Gastroesophageal sphincter (tissue), 3 donors: ENCODE measurements at regions not wholly inside any gene's neighbourhood (a gene's known extent, or its start where the extent isn't known, plus 50 kb on each side); places are given as distances from the start of the nearest gene placed in this dataset.

ENCODE experiments used
- POLR2A ChIP-seq, 2 donors: fragments of 450-650 bp; IDR thresholded peaks; one replicate each; pipeline ENCODE4 v1.6.1; 2017; ENCODE audit warnings: antibody characterized with exemption in 2 of 2, mild to moderate bottlenecking in 2 of 2, moderate library complexity in 1 of 2
- TF ChIP-seq, protein P1 (sequence below), 4 experiments: fragments of 200-600 bp in 2 of 4; fragments of 450-650 bp in 2 of 4; sonication (generic) in 1 of 4; IDR thresholded peaks; one replicate each; pipeline ENCODE4 v1.5.1; 2017 to 2019; ENCODE audit warnings: antibody characterized with exemption in 4 of 4, mild to moderate bottlenecking in 2 of 4, moderate library complexity in 2 of 4

DNA sequence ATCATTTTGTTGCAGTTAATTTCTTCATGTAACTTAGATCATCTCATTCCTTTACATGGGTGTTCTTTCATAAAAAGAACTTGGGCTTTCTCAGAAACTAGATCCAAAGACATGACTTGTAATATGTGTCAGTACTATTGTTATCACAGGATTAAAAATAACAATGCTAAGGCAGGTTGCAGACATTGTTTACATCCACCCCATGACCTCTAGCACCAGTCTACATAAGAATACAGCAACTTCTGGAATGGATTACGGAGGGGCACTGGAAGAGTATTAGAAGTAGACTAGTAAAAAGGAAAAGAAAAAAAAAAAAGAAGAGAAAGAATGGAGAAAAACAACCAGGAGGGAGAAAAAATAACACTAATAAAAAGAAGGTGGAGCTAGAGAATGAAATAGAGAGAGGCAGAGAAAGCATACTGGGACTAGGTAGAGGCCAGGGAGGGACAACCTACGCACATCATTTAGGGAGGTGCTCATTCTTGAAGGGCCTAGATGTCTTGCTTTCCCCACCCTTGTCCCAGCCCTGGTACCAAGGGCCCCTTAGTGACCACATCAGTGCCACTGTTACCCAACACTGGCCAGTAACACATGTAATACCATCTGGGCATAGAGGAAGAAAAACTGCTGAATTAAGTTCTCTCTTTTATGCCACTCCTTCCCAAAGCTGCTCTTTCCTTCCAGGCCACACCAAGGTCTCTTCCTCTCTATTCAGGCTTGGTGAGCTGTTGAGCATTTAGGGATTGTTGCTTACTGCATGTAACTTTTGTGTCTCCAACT is 70.6 kb upstream of the KLF7 start:
- TF ChIP-seq POLR2A (IDR thresholded peaks at IDR 0.05): no peak
- TF ChIP-seq, protein P1, sequence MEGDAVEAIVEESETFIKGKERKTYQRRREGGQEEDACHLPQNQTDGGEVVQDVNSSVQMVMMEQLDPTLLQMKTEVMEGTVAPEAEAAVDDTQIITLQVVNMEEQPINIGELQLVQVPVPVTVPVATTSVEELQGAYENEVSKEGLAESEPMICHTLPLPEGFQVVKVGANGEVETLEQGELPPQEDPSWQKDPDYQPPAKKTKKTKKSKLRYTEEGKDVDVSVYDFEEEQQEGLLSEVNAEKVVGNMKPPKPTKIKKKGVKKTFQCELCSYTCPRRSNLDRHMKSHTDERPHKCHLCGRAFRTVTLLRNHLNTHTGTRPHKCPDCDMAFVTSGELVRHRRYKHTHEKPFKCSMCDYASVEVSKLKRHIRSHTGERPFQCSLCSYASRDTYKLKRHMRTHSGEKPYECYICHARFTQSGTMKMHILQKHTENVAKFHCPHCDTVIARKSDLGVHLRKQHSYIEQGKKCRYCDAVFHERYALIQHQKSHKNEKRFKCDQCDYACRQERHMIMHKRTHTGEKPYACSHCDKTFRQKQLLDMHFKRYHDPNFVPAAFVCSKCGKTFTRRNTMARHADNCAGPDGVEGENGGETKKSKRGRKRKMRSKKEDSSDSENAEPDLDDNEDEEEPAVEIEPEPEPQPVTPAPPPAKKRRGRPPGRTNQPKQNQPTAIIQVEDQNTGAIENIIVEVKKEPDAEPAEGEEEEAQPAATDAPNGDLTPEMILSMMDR (IDR thresholded peaks at IDR 0.05): no peak
